ENCODE measurements at regions not wholly inside any gene's neighbourhood (a gene's known extent, or its start where the extent isn't known, plus 50 kb on each side); places are given as distances from the start of the nearest gene placed in this dataset.
"Not testable (repeated sequence)": the region's sequence is repeated elsewhere in the genome, so short reads cannot be mapped to it uniquely, and the experiment has no call there.

GRCh38 chr13:40352802-40353562 lies 313.5 kb downstream of the FOXO1 start:
- Histone ChIP-seq H3K27me3 (ENCODE audit: insufficient read depth, insufficient read length) (no peaks in the 10 kb centered on the region), H3K9ac (ENCODE audit: insufficient read length, low read depth) (no peak overlapping the region), H3K4me3 (ENCODE audit: insufficient read length, low read depth) (no peak overlapping the region), H3K9me3 (ENCODE audit: insufficient read depth, low read length) (no peaks in the 10 kb centered on the region), H3K36me3 (ENCODE audit: insufficient read depth, insufficient read length, low read length) (no peaks in the 10 kb centered on the region), H3K4me1 (ENCODE audit: insufficient read depth, insufficient read length) (peaks cover 2% of the 10 kb centered on the region)
- DNase-seq (ENCODE audit: low read depth, low spot score), result no peak
- no peak for TF ChIP-seq ZNF274 (IDR thresholded peaks at IDR 0.05; ENCODE audit: low read depth, low read length)
- no peak for TF ChIP-seq SUZ12 (IDR thresholded peaks at IDR 0.05; ENCODE audit: extremely low read depth, insufficient read depth, insufficient read length)
- no peak for TF ChIP-seq YY1 (IDR thresholded peaks at IDR 0.05; ENCODE audit: insufficient read depth, insufficient read length)

GRCh38 chr13:40355126-40355724 lies 311.2 kb downstream of the FOXO1 start:
- Histone ChIP-seq H3K9ac (ENCODE audit: insufficient read length, low read depth) (no peak overlapping the region), H3K4me1 (ENCODE audit: insufficient read depth, insufficient read length) (no peaks in the 10 kb centered on the region), H3K9me3 (ENCODE audit: insufficient read depth, low read length) (no peaks in the 10 kb centered on the region), H3K36me3 (ENCODE audit: insufficient read depth, insufficient read length, low read length) (no peaks in the 10 kb centered on the region), H3K4me3 (ENCODE audit: insufficient read length, low read depth) (no peak overlapping the region), H3K27me3 (ENCODE audit: insufficient read depth, insufficient read length) (no peaks in the 10 kb centered on the region)
- DNase-seq (ENCODE audit: low read depth, low spot score), result no peak
- TF ChIP-seq YY1 (IDR thresholded peaks at IDR 0.05; ENCODE audit: insufficient read depth, insufficient read length) (no peak), SUZ12 (IDR thresholded peaks at IDR 0.05; ENCODE audit: extremely low read depth, insufficient read depth, insufficient read length) (no peak), ZNF274 (IDR thresholded peaks at IDR 0.05; ENCODE audit: low read depth, low read length) (no peak)

- H3K36me3 ChIP-seq (ENCODE audit: insufficient read depth, insufficient read length, low read length), result no peaks in the 10 kb centered on the region
- no peaks in the 10 kb centered on the region for H3K27me3 ChIP-seq (ENCODE audit: insufficient read depth, insufficient read length)
- H3K4me1 ChIP-seq (ENCODE audit: insufficient read depth, insufficient read length), result no peaks in the 10 kb centered on the region
- no peak for DNase-seq (ENCODE audit: low read depth, low spot score)
- TF ChIP-seq ZNF274 (IDR thresholded peaks at IDR 0.05; ENCODE audit: low read depth, low read length), result no peak
- TF ChIP-seq SUZ12 (IDR thresholded peaks at IDR 0.05; ENCODE audit: extremely low read depth, insufficient read depth, insufficient read length), result no peak
- TF ChIP-seq YY1 (IDR thresholded peaks at IDR 0.05; ENCODE audit: insufficient read depth, insufficient read length), result no peak
- H3K4me3 ChIP-seq (ENCODE audit: insufficient read length, low read depth), result no peak overlapping the region
- no peak overlapping the region for H3K9ac ChIP-seq (ENCODE audit: insufficient read length, low read depth)
- H3K9me3 ChIP-seq (ENCODE audit: insufficient read depth, low read length), result no peaks in the 10 kb centered on the region
Measured at GRCh38 chr13:40356011-40356410, 310.4 kb downstream of the FOXO1 start.

GRCh38 chr13:40356458-40356857 lies 310.0 kb downstream of the FOXO1 start:
- not testable (repeated sequence) for DNase-seq (ENCODE audit: low read depth, low spot score); H3K4me3 ChIP-seq (ENCODE audit: insufficient read length, low read depth); H3K4me1 ChIP-seq (ENCODE audit: insufficient read depth, insufficient read length); H3K27me3 ChIP-seq (ENCODE audit: insufficient read depth, insufficient read length); H3K9me3 ChIP-seq (ENCODE audit: insufficient read depth, low read length); H3K9ac ChIP-seq (ENCODE audit: insufficient read length, low read depth); H3K36me3 ChIP-seq (ENCODE audit: insufficient read depth, insufficient read length, low read length)

- no peaks in the 10 kb centered on the region for H3K27me3 ChIP-seq (ENCODE audit: insufficient read depth, insufficient read length)
- no peaks in the 10 kb centered on the region for H3K4me1 ChIP-seq (ENCODE audit: insufficient read depth, insufficient read length)
- TF ChIP-seq YY1 (IDR thresholded peaks at IDR 0.05; ENCODE audit: insufficient read depth, insufficient read length) (no peak), SUZ12 (IDR thresholded peaks at IDR 0.05; ENCODE audit: extremely low read depth, insufficient read depth, insufficient read length) (no peak), ZNF274 (IDR thresholded peaks at IDR 0.05; ENCODE audit: low read depth, low read length) (no peak)
- H3K9ac ChIP-seq (ENCODE audit: insufficient read length, low read depth), result no peak overlapping the region
- H3K9me3 ChIP-seq (ENCODE audit: insufficient read depth, low read length), result no peaks in the 10 kb centered on the region
- H3K4me3 ChIP-seq (ENCODE audit: insufficient read length, low read depth), result no peak overlapping the region
- DNase-seq (ENCODE audit: low read depth, low spot score), result no peak
- H3K36me3 ChIP-seq (ENCODE audit: insufficient read depth, insufficient read length, low read length), result no peaks in the 10 kb centered on the region
Measured at GRCh38 chr13:40362502-40362901, 303.9 kb downstream of the FOXO1 start.

- no peak overlapping the region for H3K9ac ChIP-seq (ENCODE audit: insufficient read length, low read depth)
- no peaks in the 10 kb centered on the region for H3K36me3 ChIP-seq (ENCODE audit: insufficient read depth, insufficient read length, low read length)
- no peaks in the 10 kb centered on the region for H3K9me3 ChIP-seq (ENCODE audit: insufficient read depth, low read length)
- H3K4me3 ChIP-seq (ENCODE audit: insufficient read length, low read depth), result no peak overlapping the region
- H3K4me1 ChIP-seq (ENCODE audit: insufficient read depth, insufficient read length), result no peaks in the 10 kb centered on the region
- H3K27me3 ChIP-seq (ENCODE audit: insufficient read depth, insufficient read length), result no peaks in the 10 kb centered on the region
- DNase-seq (ENCODE audit: low read depth, low spot score), result no peak
- TF ChIP-seq YY1 (IDR thresholded peaks at IDR 0.05; ENCODE audit: insufficient read depth, insufficient read length) (no peak), SUZ12 (IDR thresholded peaks at IDR 0.05; ENCODE audit: extremely low read depth, insufficient read depth, insufficient read length) (no peak), ZNF274 (IDR thresholded peaks at IDR 0.05; ENCODE audit: low read depth, low read length) (no peak)
Measured at GRCh38 chr13:40363653-40364052, 302.8 kb downstream of the FOXO1 start.

GRCh38 chr13:40366119-40366518 lies 300.3 kb downstream of the FOXO1 start:
- H3K27me3 ChIP-seq (ENCODE audit: insufficient read depth, insufficient read length), result no peaks in the 10 kb centered on the region
- TF ChIP-seq YY1 (IDR thresholded peaks at IDR 0.05; ENCODE audit: insufficient read depth, insufficient read length) (no peak), ZNF274 (IDR thresholded peaks at IDR 0.05; ENCODE audit: low read depth, low read length) (no peak), SUZ12 (IDR thresholded peaks at IDR 0.05; ENCODE audit: extremely low read depth, insufficient read depth, insufficient read length) (no peak)
- H3K9me3 ChIP-seq (ENCODE audit: insufficient read depth, low read length), result no peaks in the 10 kb centered on the region

More at GRCh38 chr13:40366119-40366518, 300.3 kb downstream of the FOXO1 start:
- H3K9ac ChIP-seq (ENCODE audit: insufficient read length, low read depth), result no peak overlapping the region
- no peaks in the 10 kb centered on the region for H3K4me1 ChIP-seq (ENCODE audit: insufficient read depth, insufficient read length)
- no peak for DNase-seq (ENCODE audit: low read depth, low spot score)
- no peak overlapping the region for H3K4me3 ChIP-seq (ENCODE audit: insufficient read length, low read depth)
- no peaks in the 10 kb centered on the region for H3K36me3 ChIP-seq (ENCODE audit: insufficient read depth, insufficient read length, low read length)
